Thoracic aorta (tissue), 2 donors: ENCODE measurements at regions not wholly inside any gene's neighbourhood (a gene's known extent, or its start where the extent isn't known, plus 50 kb on each side); places are given as distances from the start of the nearest gene placed in this dataset.

ENCODE experiments used
- ATAC-seq: fragments of 150-250 bp; one replicate; pipeline ENCODE4 v1.8.0; 2017; ENCODE audit warnings: low read depth; ENCODE audit not compliant: insufficient number of reproducible peaks, low FRiP score
- DNase-seq: peaks from one replicate; pipeline ENCODE4 v3.0.0-alpha.2; 2020; ENCODE audit warnings: low spot score
- H3K27ac ChIP-seq, 2 donors: fragments of 200-600 bp; sonication (generic); 1 replicate in 1 of 2; 2 replicates in 1 of 2; pipeline ENCODE4 v1.5.1; 2016; ENCODE audit warnings: mild to moderate bottlenecking in 2 of 2, moderate library complexity in 2 of 2
- H3K27me3 ChIP-seq: fragments of 200-600 bp; sonication (generic); replicated peaks from 2 replicates; pipeline ENCODE4 v1.6.0; 2016; ENCODE audit warnings: mild to moderate bottlenecking; ENCODE audit not compliant: insufficient read depth
- H3K36me3 ChIP-seq: fragments of 200-600 bp; sonication (generic); one replicate; pipeline ENCODE4 v1.5.1; 2016
- H3K4me1 ChIP-seq, 2 donors: fragments of 200-600 bp; sonication (generic); 1 replicate in 1 of 2; 2 replicates in 1 of 2; pipeline versions ENCODE4 v1.5.1 to v1.6.0; 2016; ENCODE audit warnings: low read depth in 2 of 2, mild to moderate bottlenecking in 1 of 2; ENCODE audit not compliant: control insufficient read depth in 1 of 2
- H3K4me3 ChIP-seq: fragments of 200-600 bp; sonication (generic); 2 replicates; pipeline ENCODE4 v1.5.1; 2016; ENCODE audit warnings: mild to moderate bottlenecking
- H3K9me3 ChIP-seq: fragments of 200-600 bp; sonication (generic); 2 replicates; pipeline ENCODE4 v1.5.1; 2016
- TF ChIP-seq, protein P1 (sequence below): fragments of 200-600 bp; sonication (generic); IDR thresholded peaks from one replicate; pipeline ENCODE4 v1.5.1; 2019; ENCODE audit warnings: antibody characterized with exemption

DNA sequence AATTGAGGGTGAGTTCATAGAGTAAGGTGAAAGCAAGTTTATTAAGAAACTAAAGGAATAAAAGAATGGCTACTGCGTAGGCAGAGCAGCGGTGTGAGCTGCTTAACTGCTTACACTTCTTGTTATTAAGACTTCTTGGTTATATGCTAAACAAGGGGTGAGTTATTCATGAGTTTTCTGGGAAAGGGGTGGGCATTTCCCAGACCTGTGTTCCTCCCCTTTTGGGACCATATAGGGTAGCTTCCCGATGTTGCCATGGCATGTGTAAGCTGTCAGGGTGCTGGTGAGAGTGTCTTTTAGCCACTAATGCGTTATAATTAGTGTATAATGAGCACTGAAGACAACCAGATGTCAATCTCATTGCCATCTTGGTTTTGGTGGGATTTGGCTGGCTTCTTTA is 126.5 kb downstream of the ARSF start:
- no peaks in the 10 kb centered on the region for H3K36me3 ChIP-seq
- H3K27me3 ChIP-seq = no peaks in the 10 kb centered on the region
- no peak overlapping the region for H3K4me3 ChIP-seq
- H3K27ac ChIP-seq = no peak overlapping the region
- H3K4me1 ChIP-seq = no peaks in the 10 kb centered on the region
- no peak for ATAC-seq
- no peaks in the 10 kb centered on the region for H3K9me3 ChIP-seq
- no peak for DNase-seq
- TF ChIP-seq, protein P1, sequence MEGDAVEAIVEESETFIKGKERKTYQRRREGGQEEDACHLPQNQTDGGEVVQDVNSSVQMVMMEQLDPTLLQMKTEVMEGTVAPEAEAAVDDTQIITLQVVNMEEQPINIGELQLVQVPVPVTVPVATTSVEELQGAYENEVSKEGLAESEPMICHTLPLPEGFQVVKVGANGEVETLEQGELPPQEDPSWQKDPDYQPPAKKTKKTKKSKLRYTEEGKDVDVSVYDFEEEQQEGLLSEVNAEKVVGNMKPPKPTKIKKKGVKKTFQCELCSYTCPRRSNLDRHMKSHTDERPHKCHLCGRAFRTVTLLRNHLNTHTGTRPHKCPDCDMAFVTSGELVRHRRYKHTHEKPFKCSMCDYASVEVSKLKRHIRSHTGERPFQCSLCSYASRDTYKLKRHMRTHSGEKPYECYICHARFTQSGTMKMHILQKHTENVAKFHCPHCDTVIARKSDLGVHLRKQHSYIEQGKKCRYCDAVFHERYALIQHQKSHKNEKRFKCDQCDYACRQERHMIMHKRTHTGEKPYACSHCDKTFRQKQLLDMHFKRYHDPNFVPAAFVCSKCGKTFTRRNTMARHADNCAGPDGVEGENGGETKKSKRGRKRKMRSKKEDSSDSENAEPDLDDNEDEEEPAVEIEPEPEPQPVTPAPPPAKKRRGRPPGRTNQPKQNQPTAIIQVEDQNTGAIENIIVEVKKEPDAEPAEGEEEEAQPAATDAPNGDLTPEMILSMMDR = no peak

GRCh38 chrX:3166670-3167455 is 125.6 kb downstream of the ARSF start:
- Histone ChIP-seq H3K36me3 (no peaks in the 10 kb centered on the region), H3K27me3 (no peaks in the 10 kb centered on the region), H3K4me1 (no peaks in the 10 kb centered on the region), H3K27ac (no peak overlapping the region), H3K4me3 (no peak overlapping the region), H3K9me3 (no peaks in the 10 kb centered on the region)
- DNase-seq (no peak), ATAC-seq (no peak)
- TF ChIP-seq, protein P1 = no peak

GRCh38 chrX:3165808-3166207 is 124.5 kb downstream of the ARSF start:
- no peaks in the 10 kb centered on the region for H3K4me1 ChIP-seq
- no peaks in the 10 kb centered on the region for H3K36me3 ChIP-seq
- no peak for ATAC-seq
- TF ChIP-seq, protein P1 = no peak
- H3K9me3 ChIP-seq = no peaks in the 10 kb centered on the region
- no peak overlapping the region for H3K27ac ChIP-seq
- no peak overlapping the region for H3K4me3 ChIP-seq
- DNase-seq = no peak
- H3K27me3 ChIP-seq = no peaks in the 10 kb centered on the region
